KMS-11 (cell line): ENCODE measurements at regions not wholly inside any gene's neighbourhood (a gene's known extent, or its start where the extent isn't known, plus 50 kb on each side); places are given as distances from the start of the nearest gene placed in this dataset.

Experiments
- H2AFZ ChIP-seq: fragments of 200-600 bp; sonication (generic); 2 replicates; pipeline ENCODE4 v1.6.1; 2016; ENCODE audit warnings: antibody characterized with exemption, mixed run types, low read depth
- H3K27ac ChIP-seq: fragments of 200-600 bp; sonication (generic); 2 replicates; pipeline ENCODE4 v1.6.1; 2016; ENCODE audit warnings: mild to moderate bottlenecking, mixed run types
- H3K27me3 ChIP-seq: fragments of 200-600 bp; sonication (generic); 2 replicates; pipeline ENCODE4 v1.6.1; 2017; ENCODE audit warnings: mild to moderate bottlenecking, low read depth, mixed run types, moderate library complexity; ENCODE audit not compliant: insufficient read depth
- H3K36me3 ChIP-seq: fragments of 200-600 bp; sonication (generic); 2 replicates; pipeline ENCODE4 v1.6.1; 2017; ENCODE audit warnings: mild to moderate bottlenecking, mixed run types; ENCODE audit not compliant: insufficient read depth
- H3K4me1 ChIP-seq: fragments of 200-600 bp; sonication (generic); 2 replicates; pipeline ENCODE4 v1.6.1; 2016; ENCODE audit warnings: mild to moderate bottlenecking, low read depth, mixed run types; ENCODE audit not compliant: poor library complexity, severe bottlenecking
- H3K4me2 ChIP-seq: fragments of 200-600 bp; sonication (generic); 2 replicates; pipeline ENCODE4 v1.7.0; 2016; ENCODE audit warnings: mild to moderate bottlenecking, mixed run types
- H3K4me3 ChIP-seq: fragments of 200-600 bp; sonication (generic); IDR thresholded peaks from 2 replicates; pipeline ENCODE4 v1.6.1; 2017; ENCODE audit warnings: low read depth, low read length, mixed read lengths; ENCODE audit not compliant: insufficient read depth
- H3K79me2 ChIP-seq: fragments of 200-600 bp; sonication (generic); 2 replicates; pipeline ENCODE4 v1.6.1; 2016; ENCODE audit warnings: low read depth, mixed run types; ENCODE audit not compliant: insufficient read depth
- H3K9ac ChIP-seq: fragments of 200-600 bp; sonication (generic); 2 replicates; pipeline ENCODE4 v1.6.1; 2016; ENCODE audit warnings: mild to moderate bottlenecking, mixed run types
- H4K20me1 ChIP-seq: fragments of 200-600 bp; sonication (generic); 2 replicates; pipeline ENCODE4 v1.6.1; 2016; ENCODE audit warnings: mild to moderate bottlenecking, mixed run types; ENCODE audit not compliant: insufficient read depth
- TF ChIP-seq, protein P1 (sequence below): fragments of 200-600 bp; sonication (generic); conservative IDR thresholded peaks from 2 replicates; pipeline ENCODE4 v1.6.1; 2017; ENCODE audit warnings: low read depth, mild to moderate bottlenecking, antibody characterized with exemption, low read length, moderate library complexity, mixed read lengths

GRCh38 chr14:97571866-97572555, 774.8 kb downstream of the VRK1 start:
- Histone ChIP-seq H3K27ac (no peak overlapping the region), H3K27me3 (no peaks in the 10 kb centered on the region), H3K9ac (no peak overlapping the region), H4K20me1 (no peaks in the 10 kb centered on the region), H3K4me3 (no peak overlapping the region), H3K79me2 (no peaks in the 10 kb centered on the region), H2AFZ (no peak overlapping the region), H3K4me2 (no peak overlapping the region), H3K36me3 (no peaks in the 10 kb centered on the region), H3K4me1 (no peaks in the 10 kb centered on the region)
- TF ChIP-seq, protein P1, sequence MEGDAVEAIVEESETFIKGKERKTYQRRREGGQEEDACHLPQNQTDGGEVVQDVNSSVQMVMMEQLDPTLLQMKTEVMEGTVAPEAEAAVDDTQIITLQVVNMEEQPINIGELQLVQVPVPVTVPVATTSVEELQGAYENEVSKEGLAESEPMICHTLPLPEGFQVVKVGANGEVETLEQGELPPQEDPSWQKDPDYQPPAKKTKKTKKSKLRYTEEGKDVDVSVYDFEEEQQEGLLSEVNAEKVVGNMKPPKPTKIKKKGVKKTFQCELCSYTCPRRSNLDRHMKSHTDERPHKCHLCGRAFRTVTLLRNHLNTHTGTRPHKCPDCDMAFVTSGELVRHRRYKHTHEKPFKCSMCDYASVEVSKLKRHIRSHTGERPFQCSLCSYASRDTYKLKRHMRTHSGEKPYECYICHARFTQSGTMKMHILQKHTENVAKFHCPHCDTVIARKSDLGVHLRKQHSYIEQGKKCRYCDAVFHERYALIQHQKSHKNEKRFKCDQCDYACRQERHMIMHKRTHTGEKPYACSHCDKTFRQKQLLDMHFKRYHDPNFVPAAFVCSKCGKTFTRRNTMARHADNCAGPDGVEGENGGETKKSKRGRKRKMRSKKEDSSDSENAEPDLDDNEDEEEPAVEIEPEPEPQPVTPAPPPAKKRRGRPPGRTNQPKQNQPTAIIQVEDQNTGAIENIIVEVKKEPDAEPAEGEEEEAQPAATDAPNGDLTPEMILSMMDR = no peak

DNA sequence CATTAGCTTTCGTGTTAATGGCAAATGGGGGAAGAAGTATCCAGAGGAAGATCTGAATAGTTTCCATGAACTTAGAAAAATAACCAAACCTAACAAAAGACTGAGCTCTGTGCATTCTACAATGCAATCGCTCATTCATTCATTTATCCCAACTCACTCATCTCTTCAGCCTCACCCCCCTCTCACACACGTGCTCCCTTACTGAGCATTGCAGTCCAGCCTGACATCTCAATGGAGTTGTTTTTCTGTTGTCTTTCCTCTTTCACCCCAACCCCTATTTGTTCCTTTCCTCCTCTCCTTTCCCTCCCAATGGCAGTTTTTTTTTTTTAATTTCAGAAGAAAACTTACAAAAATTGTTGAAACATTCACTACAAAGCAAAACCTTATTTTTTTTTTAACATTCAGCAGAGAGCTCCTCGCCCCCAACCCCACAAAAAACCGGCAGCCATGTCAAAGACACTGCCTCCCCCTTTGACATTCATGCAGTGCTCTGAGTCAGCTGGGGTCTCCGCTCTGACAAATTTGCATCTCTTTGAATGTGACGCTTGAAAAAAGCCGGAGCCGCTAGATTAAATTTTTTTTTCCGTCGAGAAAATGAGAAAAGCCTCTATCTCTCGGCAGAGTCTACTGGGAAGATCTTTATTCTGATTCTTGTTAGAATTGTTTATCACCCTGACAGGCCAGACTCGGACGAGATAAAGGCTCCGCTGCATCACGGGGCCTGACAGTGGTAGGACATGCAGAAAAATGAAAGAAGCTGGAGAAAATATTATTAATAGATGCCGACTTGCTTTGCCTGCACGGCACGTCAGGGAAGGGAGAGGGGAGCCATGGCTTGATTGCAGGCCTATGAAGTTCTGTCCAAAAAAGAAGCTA, 775.6 kb downstream of the VRK1 start:
- Histone ChIP-seq H4K20me1 (no peaks in the 10 kb centered on the region), H3K4me2 (no peak overlapping the region)

GRCh38 chr14:97575677-97576076, 778.5 kb downstream of the VRK1 start:
- no peaks in the 10 kb centered on the region for H3K27me3 ChIP-seq
- no peak overlapping the region for H3K4me2 ChIP-seq
- no peak overlapping the region for H3K27ac ChIP-seq
- no peak overlapping the region for H3K4me3 ChIP-seq
- H4K20me1 ChIP-seq = no peaks in the 10 kb centered on the region
- H3K4me1 ChIP-seq = no peaks in the 10 kb centered on the region
- no peaks in the 10 kb centered on the region for H3K79me2 ChIP-seq
- TF ChIP-seq, protein P1 = no peak
- H3K9ac ChIP-seq = no peak overlapping the region
- H3K36me3 ChIP-seq = no peaks in the 10 kb centered on the region
- H2AFZ ChIP-seq = no peak overlapping the region

More for the DNA sequence above, 775.6 kb downstream of the VRK1 start:
- H3K4me3 ChIP-seq = no peak overlapping the region
- H2AFZ ChIP-seq = no peak overlapping the region
- H3K9ac ChIP-seq = no peak overlapping the region
- no peaks in the 10 kb centered on the region for H3K4me1 ChIP-seq
- no peaks in the 10 kb centered on the region for H3K36me3 ChIP-seq
- no peaks in the 10 kb centered on the region for H3K27me3 ChIP-seq
- no peak overlapping the region for H3K27ac ChIP-seq
- H3K79me2 ChIP-seq = no peaks in the 10 kb centered on the region
- TF ChIP-seq, protein P1 = no peak

GRCh38 chr14:97578982-97579548, 781.9 kb downstream of the VRK1 start:
- H3K36me3 ChIP-seq = no peaks in the 10 kb centered on the region
- no peak overlapping the region for H3K27ac ChIP-seq
- no peaks in the 10 kb centered on the region for H3K4me1 ChIP-seq
- TF ChIP-seq, protein P1 = no peak
- no peak overlapping the region for H3K9ac ChIP-seq
- no peaks in the 10 kb centered on the region for H3K79me2 ChIP-seq
- no peak overlapping the region for H2AFZ ChIP-seq
- no peaks in the 10 kb centered on the region for H4K20me1 ChIP-seq
- H3K4me2 ChIP-seq = no peak overlapping the region
- H3K4me3 ChIP-seq = no peak overlapping the region
- H3K27me3 ChIP-seq = no peaks in the 10 kb centered on the region
